ENCODE measurements at regions not wholly inside any gene's neighbourhood (a gene's known extent, or its start where the extent isn't known, plus 50 kb on each side); places are given as distances from the start of the nearest gene placed in this dataset.

DNA sequence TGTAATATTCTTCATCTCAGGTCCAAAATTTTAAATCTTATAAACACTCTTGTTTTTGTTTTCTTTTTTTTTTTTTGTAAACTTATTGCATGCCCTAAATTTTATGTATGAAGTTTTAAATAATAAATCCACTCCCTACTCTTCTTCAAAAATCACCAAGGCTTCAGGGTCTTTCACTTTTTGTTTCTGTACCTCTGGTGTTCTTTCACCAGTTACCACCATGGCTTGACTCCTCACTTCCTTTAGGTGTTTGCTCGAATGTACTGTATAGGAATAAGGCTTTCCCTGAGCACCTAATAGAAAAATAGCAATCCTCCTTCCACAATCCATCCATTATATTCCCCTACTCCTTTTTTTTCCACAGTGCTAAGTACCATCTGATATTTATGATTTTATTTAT lies 962.8 kb upstream of the POT1 start:
- no peak overlapping the region for H2AFZ ChIP-seq (ENCODE audit: control insufficient read depth, low read length)
- FAIRE-seq (no peak), DNase-seq (ENCODE audit: low read depth, low spot score) (no peak)
- H3K4me1 ChIP-seq (ENCODE audit: control insufficient read depth, extremely low read depth, insufficient read depth, low read length) = no peaks in the 10 kb centered on the region
- no peak overlapping the region for H3K27ac ChIP-seq (ENCODE audit: control insufficient read depth, insufficient read depth, low read length)
- H3K9ac ChIP-seq (ENCODE audit: control insufficient read depth, extremely low read depth, insufficient read depth, low read length) = no peak overlapping the region
- dilution Hi-C loops (cut with MboI; ENCODE audit: extremely low pct_ligation_motif_present, low sequenced_read_pairs) = no loop called here
- no peak overlapping the region for H3K4me2 ChIP-seq (ENCODE audit: control insufficient read depth, extremely low read depth, insufficient read depth, low read depth, low read length)
- no peaks in the 10 kb centered on the region for H3K36me3 ChIP-seq (ENCODE audit: control insufficient read depth in 2 of 2, extremely low read depth in 1 of 2, insufficient read depth in 2 of 2, low read length in 2 of 2)
- H3K4me3 ChIP-seq (ENCODE audit: control insufficient read depth in 2 of 3, extremely low read depth in 1 of 3, insufficient read depth in 2 of 3, low read depth in 1 of 3, low read length in 3 of 3) = no peak overlapping the region
- no peaks in the 10 kb centered on the region for H3K9me1 ChIP-seq (ENCODE audit: control insufficient read depth, extremely low read depth, insufficient read depth, low read length)
- no peaks in the 10 kb centered on the region for H3K79me2 ChIP-seq (ENCODE audit: control insufficient read depth, insufficient read depth, low read length)
- H4K20me1 ChIP-seq (ENCODE audit: control insufficient read depth, extremely low read depth, insufficient read depth, low read length) = no peaks in the 10 kb centered on the region
- H3K27me3 ChIP-seq (ENCODE audit: control insufficient read depth, extremely low read depth, insufficient read depth, low read length) = no peaks in the 10 kb centered on the region
- TF ChIP-seq, protein P1, sequence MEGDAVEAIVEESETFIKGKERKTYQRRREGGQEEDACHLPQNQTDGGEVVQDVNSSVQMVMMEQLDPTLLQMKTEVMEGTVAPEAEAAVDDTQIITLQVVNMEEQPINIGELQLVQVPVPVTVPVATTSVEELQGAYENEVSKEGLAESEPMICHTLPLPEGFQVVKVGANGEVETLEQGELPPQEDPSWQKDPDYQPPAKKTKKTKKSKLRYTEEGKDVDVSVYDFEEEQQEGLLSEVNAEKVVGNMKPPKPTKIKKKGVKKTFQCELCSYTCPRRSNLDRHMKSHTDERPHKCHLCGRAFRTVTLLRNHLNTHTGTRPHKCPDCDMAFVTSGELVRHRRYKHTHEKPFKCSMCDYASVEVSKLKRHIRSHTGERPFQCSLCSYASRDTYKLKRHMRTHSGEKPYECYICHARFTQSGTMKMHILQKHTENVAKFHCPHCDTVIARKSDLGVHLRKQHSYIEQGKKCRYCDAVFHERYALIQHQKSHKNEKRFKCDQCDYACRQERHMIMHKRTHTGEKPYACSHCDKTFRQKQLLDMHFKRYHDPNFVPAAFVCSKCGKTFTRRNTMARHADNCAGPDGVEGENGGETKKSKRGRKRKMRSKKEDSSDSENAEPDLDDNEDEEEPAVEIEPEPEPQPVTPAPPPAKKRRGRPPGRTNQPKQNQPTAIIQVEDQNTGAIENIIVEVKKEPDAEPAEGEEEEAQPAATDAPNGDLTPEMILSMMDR (optimal IDR thresholded peaks at IDR 0.05 in 1 of 3, IDR thresholded peaks at IDR 0.05 in 1 of 3, conservative IDR thresholded peaks at IDR 0.05 in 1 of 3; ENCODE audit: extremely low read depth in 1 of 3, insufficient read depth in 2 of 3, low read length in 3 of 3) = no peak
- no peak for TF ChIP-seq EZH2 (IDR thresholded peaks at IDR 0.05; ENCODE audit: low read length)
- H3K9me3 ChIP-seq (ENCODE audit: control insufficient read depth, low read depth, low read length) = no peaks in the 10 kb centered on the region

DNA sequence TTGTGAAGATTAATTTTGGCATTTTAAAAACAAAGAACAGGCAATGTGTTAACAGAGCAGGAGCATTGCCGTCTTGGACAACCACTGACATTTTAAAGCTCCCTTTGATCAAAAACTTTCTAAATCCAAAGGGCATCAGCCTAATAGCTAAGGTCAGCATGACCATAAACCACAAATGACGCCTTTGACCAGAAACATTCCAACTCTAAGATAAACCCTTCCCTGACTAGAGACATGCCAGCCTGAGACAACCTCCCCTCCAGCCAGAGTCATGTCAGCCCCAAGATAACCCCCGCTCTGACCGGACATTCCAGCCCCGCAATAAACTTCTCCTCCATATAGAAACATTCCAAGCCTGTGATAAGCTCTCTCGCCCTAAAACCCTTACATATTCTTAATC lies 949.4 kb upstream of the POT1 start:
- no peak overlapping the region for H2AFZ ChIP-seq (ENCODE audit: control insufficient read depth, low read length)
- no peaks in the 10 kb centered on the region for H4K20me1 ChIP-seq (ENCODE audit: control insufficient read depth, extremely low read depth, insufficient read depth, low read length)
- H3K79me2 ChIP-seq (ENCODE audit: control insufficient read depth, insufficient read depth, low read length) = no peaks in the 10 kb centered on the region
- no peak overlapping the region for H3K4me3 ChIP-seq (ENCODE audit: control insufficient read depth in 2 of 3, extremely low read depth in 1 of 3, insufficient read depth in 2 of 3, low read depth in 1 of 3, low read length in 3 of 3)
- no peaks in the 10 kb centered on the region for H3K27me3 ChIP-seq (ENCODE audit: control insufficient read depth, extremely low read depth, insufficient read depth, low read length)
- FAIRE-seq = no peak
- no peak overlapping the region for H3K9ac ChIP-seq (ENCODE audit: control insufficient read depth, extremely low read depth, insufficient read depth, low read length)
- H3K4me2 ChIP-seq (ENCODE audit: control insufficient read depth, extremely low read depth, insufficient read depth, low read depth, low read length) = no peak overlapping the region
- TF ChIP-seq, protein P1 (optimal IDR thresholded peaks at IDR 0.05 in 1 of 3, IDR thresholded peaks at IDR 0.05 in 1 of 3, conservative IDR thresholded peaks at IDR 0.05 in 1 of 3; ENCODE audit: extremely low read depth in 1 of 3, insufficient read depth in 2 of 3, low read length in 3 of 3) = no peak
- TF ChIP-seq EZH2 (IDR thresholded peaks at IDR 0.05; ENCODE audit: low read length) = no peak
- no peaks in the 10 kb centered on the region for H3K9me1 ChIP-seq (ENCODE audit: control insufficient read depth, extremely low read depth, insufficient read depth, low read length)
- H3K4me1 ChIP-seq (ENCODE audit: control insufficient read depth, extremely low read depth, insufficient read depth, low read length) = no peaks in the 10 kb centered on the region
- no peak overlapping the region for H3K27ac ChIP-seq (ENCODE audit: control insufficient read depth, insufficient read depth, low read length)
- H3K36me3 ChIP-seq (ENCODE audit: control insufficient read depth in 2 of 2, extremely low read depth in 1 of 2, insufficient read depth in 2 of 2, low read length in 2 of 2) = no peaks in the 10 kb centered on the region
- dilution Hi-C loops (cut with MboI; ENCODE audit: extremely low pct_ligation_motif_present, low sequenced_read_pairs) = no loop called here
- H3K9me3 ChIP-seq (ENCODE audit: control insufficient read depth, low read depth, low read length) = no peaks in the 10 kb centered on the region
- no peak for DNase-seq (ENCODE audit: low read depth, low spot score)

Data from keratinocyte (primary cell).